Suppressor macrophage treated with lipopolysaccharide for 1 hour (primary cell): ENCODE measurements at regions not wholly inside any gene's neighbourhood (a gene's known extent, or its start where the extent isn't known, plus 50 kb on each side); places are given as distances from the start of the nearest gene placed in this dataset.

Experiments used
- DNase-seq, 3 donors: peaks; one replicate each; pipeline ENCODE4 v3.0.0-alpha.2; 2020 to 2022

- no peak for DNase-seq
These were observed 73.7 kb downstream of the MINAR2 start for GRCh38 chr5:129821477-129822131.

- DNase-seq: no peak
These were observed 74.0 kb upstream of the CHSY3 start for GRCh38 chr5:129830288-129830687.

GRCh38 chr5:129836321-129836720 is 67.9 kb upstream of the CHSY3 start:
- DNase-seq: peak in 1 of 3 donors; percentile 1

DNA sequence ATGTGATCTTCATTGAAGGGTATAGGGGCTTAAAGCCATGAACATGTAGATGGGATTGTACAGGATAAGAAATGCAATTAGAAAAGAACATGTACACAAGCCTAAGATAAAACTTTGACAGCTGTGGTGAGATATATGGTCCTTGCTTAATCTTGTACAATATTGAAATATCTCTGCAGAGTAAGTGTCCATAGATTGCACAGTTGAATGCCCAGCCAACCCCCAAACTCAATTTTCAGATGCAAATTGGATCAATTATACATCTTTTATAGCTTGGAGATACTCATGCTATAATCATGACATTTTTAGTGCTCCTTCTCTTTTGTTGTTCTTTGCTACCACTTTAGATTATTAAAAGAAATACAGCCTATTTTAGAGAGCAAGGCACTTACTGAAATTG is 59.5 kb upstream of the CHSY3 start:
- no peak for DNase-seq

DNA sequence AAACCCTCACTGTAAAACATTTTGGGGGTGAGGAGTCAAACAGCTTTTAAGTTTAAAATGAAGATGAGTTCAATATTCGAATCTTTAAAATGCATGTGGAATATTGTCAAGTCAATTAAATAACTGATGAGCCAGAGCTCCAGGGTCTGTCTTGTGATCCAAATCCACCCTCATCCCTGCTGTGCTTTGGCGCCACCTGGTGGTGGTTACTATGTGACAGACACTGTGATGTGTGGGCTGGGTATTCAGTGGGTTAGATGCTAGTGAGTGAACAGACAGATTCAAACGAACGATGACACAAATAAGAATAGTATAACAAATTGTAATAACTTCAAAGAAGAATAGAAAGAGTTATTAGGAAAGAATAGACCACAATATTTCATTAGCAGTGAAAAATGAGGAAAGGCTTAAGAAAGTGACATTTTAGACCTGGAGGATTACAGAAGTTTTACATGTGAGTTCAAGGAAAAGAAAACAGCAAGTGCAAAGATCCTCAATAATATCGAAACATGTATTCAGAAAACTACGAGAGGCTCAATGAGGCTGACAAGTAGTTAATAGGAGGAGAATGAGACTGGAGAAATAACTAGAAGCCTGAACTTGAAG is 51.4 kb upstream of the CHSY3 start:
- peak; percentile 72 to 91 (median 85) for DNase-seq

GRCh38 chr5:129853588-129853987 is 50.7 kb upstream of the CHSY3 start:
- peak in 1 of 3 donors; percentile 2 for DNase-seq
